Heart left ventricle (tissue), 16 donors: ENCODE measurements at regions not wholly inside any gene's neighbourhood (a gene's known extent, or its start where the extent isn't known, plus 50 kb on each side); places are given as distances from the start of the nearest gene placed in this dataset.
A peak's percentile ranks its signal among the peaks of the same experiment; 100 is the strongest.

Experiments used
- ATAC-seq, 4 donors: fragments of 200-7000 bp; cut with Tn5 transposase; one replicate each; pipeline ENCODE4 v1.9.1; 2020 to 2022; ENCODE audit warnings: moderate library complexity in 4 of 4, mild to moderate bottlenecking in 3 of 4, moderate number of reproducible peaks in 1 of 4
- DNase-seq, 5 donors: peaks; one replicate each; pipeline ENCODE4 v3.0.0-alpha.2; 2020
- H3K27ac ChIP-seq, 12 donors: fragments of 200-600 bp; sonication (generic) in 4 of 12; one replicate each; pipeline versions ENCODE4 v1.5.0 to v1.8.0; 2016 to 2022; ENCODE audit warnings: mild to moderate bottlenecking in 2 of 12
- H3K27me3 ChIP-seq, 9 donors: fragments of 200-600 bp; sonication (generic) in 2 of 9; one replicate each; pipeline versions ENCODE4 v1.5.1 to v1.8.0; 2016 to 2022; ENCODE audit warnings: mild to moderate bottlenecking in 3 of 9
- H3K36me3 ChIP-seq, 9 donors: fragments of 200-600 bp; sonication (generic) in 2 of 9; one replicate each; pipeline versions ENCODE4 v1.5.0 to v1.8.0; 2018 to 2022; ENCODE audit warnings: mild to moderate bottlenecking in 2 of 9
- H3K4me1 ChIP-seq, 12 donors: fragments of 200-600 bp; sonication (generic) in 4 of 12; one replicate each; pipeline versions ENCODE4 v1.5.0 to v1.8.0; 2016 to 2022; ENCODE audit warnings: mild to moderate bottlenecking in 3 of 12
- H3K4me3 ChIP-seq, 12 donors: fragments of 200-600 bp; sonication (generic) in 4 of 12; one replicate each; pipeline versions ENCODE4 v1.5.0 to v1.8.0; 2017 to 2022; ENCODE audit warnings: mild to moderate bottlenecking in 9 of 12, moderate library complexity in 4 of 12
- H3K9me3 ChIP-seq, 12 donors: fragments of 200-600 bp; sonication (generic) in 4 of 12; one replicate each; pipeline versions ENCODE4 v1.5.0 to v1.8.0; 2016 to 2022; ENCODE audit warnings: mild to moderate bottlenecking in 1 of 12
- POLR2A ChIP-seq, 2 donors: fragments of 450-650 bp; IDR thresholded peaks; one replicate each; pipeline ENCODE4 v1.6.1; 2017; ENCODE audit warnings: antibody characterized with exemption in 2 of 2, mild to moderate bottlenecking in 2 of 2, moderate library complexity in 2 of 2
- WGBS, 4 donors: extraction: QIAGEN DNeasy Blood & Tissue Kit in 2 of 4; methylation state at CpG; one replicate each; pipeline versions ENCODE4 v1.1.5 to v1.1.7; 2013 to 2018; 5-methylcytosine and 5-hydroxymethylcytosine counted together
- intact Hi-C, 10 donors: fragments of 100-400 bp; cut with DNase I; formaldehyde crosslinking; loops; one replicate each; pipeline versions ENCODE4 v1.11.1 to v1.14.2; 2022
- TF ChIP-seq, protein P1 (sequence below), 12 donors: fragments of 200-600 bp; sonication (generic) in 4 of 12; IDR thresholded peaks; one replicate each; pipeline versions ENCODE4 v1.5.0 to v1.8.0; 2018 to 2022; ENCODE audit warnings: antibody characterized with exemption in 12 of 12, mild to moderate bottlenecking in 5 of 12
- donor health status: ischemic (EF 13 %, LVEDD 7.1; RV severe dilation, severe dysfunction).
- donor health status: healthy with polysubstance abuse.
- donor health status: DM: no; HTN: yes; CAD: no.
- donor health status: DM: no; HTN: no; CAD: no.
- donor health status: ischemic (EF 25% LVEDD 6.9; RV normal size, moderate dysfunction).
- donor health status: ischemic (EF 25% LVEDD 5.7; RV mildly dilated, moderate dysfunction).
- donor health status: healthy.
- donor health status: DM: yes; HTN: yes; CAD: no.
- donor health status: ischemic (EF 35%, LVEDD 5.7; RV mildly dilated, moderate dysfunction).
- donor health status: nonischemic (EF 11% LVEDD 7.7; RV severe dilation, severe dysfunction).
- donor health status: DM: yes; HTN: yes; CAD: no.
- donor health status: PGD.
- donor health status: ischemic (EF 29% LVEDD 5.4; RV normal size, mild dysfunction).
- donor health status: nonischemic (EF 23%, LVEDD 6.1; RV moderate dilation, normal function).

DNA sequence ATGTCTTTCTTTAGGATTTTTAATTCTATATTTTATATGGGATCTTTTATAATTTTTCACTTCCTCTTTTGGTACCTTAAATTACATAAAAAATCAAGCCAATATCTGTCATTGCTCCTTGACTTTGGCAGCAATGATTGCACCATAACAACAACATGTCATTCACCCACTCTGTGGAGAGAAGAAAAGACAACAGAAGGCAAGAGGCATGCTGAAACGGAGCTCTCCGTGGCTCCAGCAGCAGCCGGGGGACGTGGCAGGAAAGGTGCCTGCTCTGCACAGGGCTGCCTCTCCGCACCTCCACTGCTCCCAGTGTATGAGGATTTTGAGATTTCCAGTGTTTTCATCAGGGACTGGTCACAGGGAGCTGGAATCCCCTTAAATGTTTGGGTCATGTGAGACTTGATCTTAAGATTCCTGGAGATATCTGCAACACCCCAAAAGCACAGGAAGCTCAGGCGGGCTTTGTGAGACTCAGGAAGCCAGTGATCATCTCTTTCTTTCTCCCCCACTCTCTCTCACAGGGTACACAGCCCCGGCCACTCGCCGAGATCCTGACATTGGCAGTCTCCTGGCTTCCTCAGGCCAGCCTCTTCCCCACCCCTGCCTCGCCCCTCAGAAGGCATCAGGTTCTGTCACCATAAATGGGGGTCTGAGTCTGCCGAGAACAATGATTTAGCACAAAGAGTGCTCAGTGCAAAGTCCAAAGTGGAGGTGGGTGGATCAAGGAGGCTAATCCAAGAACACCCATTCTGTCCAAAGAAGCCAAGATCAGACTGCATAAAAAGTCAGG lies 74.6 kb downstream of the ACTL7B start:
- Histone ChIP-seq H3K9me3 (no peaks in the 10 kb centered on the region), H3K27me3 (peaks cover 0 to 6% (median 0%) of the 10 kb centered on the region in 9 donors), H3K4me1 (peaks cover 0 to 39% (median 26%) of the 10 kb centered on the region in 12 donors), H3K36me3 (no peaks in the 10 kb centered on the region), H3K27ac (no peak overlapping the region), H3K4me3 (no peak overlapping the region)
- no peak for ATAC-seq
- TF ChIP-seq, protein P1, sequence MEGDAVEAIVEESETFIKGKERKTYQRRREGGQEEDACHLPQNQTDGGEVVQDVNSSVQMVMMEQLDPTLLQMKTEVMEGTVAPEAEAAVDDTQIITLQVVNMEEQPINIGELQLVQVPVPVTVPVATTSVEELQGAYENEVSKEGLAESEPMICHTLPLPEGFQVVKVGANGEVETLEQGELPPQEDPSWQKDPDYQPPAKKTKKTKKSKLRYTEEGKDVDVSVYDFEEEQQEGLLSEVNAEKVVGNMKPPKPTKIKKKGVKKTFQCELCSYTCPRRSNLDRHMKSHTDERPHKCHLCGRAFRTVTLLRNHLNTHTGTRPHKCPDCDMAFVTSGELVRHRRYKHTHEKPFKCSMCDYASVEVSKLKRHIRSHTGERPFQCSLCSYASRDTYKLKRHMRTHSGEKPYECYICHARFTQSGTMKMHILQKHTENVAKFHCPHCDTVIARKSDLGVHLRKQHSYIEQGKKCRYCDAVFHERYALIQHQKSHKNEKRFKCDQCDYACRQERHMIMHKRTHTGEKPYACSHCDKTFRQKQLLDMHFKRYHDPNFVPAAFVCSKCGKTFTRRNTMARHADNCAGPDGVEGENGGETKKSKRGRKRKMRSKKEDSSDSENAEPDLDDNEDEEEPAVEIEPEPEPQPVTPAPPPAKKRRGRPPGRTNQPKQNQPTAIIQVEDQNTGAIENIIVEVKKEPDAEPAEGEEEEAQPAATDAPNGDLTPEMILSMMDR (IDR thresholded peaks at IDR 0.05) = no peak
- no peak for TF ChIP-seq POLR2A (IDR thresholded peaks at IDR 0.05)
- no peak for DNase-seq
- WGBS, 4 donors = 45 to 52% (median 48%) methylated on average over 11 of the region's 11 CpGs
- intact Hi-C loops = no loop called here

DNA sequence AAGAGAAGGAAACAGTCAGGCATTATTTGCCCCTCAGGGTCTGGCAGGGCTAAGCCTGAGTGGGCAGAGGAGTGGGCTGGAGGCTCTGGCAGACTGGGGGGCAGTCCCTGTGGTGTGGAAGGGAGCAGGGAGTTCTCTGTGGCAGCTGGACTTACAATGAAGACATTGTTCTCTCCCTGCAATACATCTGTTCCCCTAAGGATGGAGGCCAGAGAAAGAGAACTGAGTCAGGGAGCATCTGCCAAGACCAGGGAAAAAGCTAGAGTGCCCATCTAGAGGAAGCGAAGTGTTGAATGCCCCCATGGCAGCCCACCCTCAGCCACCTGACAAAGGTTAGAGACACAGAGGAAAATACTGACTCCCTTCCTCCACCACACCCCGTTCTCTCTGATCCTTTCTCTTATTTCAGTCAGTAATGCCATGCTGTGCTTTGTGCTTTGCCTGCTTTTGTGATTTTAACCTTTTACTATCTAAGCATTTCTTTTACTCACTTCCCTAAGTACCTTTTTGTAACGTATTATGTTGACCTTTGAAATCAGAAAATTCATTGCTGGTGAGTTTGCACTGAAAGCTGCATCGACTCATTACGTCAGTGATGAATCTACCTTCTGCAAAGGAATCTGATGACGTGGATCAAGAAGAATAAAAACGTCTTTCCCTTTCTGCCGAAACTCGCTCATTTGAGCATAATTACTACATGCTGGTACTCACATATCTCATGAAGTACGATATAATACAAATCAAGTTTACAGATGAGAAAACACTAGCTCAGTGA lies 76.0 kb downstream of the ACTL7B start:
- Histone ChIP-seq H3K4me3 (no peak overlapping the region), H3K27ac (peak overlapping the region in 1 of 12 donors; percentile 11), H3K4me1 (peaks cover 0 to 39% (median 23%) of the 10 kb centered on the region in 12 donors), H3K36me3 (no peaks in the 10 kb centered on the region), H3K27me3 (peaks cover 0 to 6% (median 0%) of the 10 kb centered on the region in 9 donors), H3K9me3 (no peaks in the 10 kb centered on the region)
- WGBS, 4 donors = 86 to 92% (median 87%) methylated on average over 10 of the region's 10 CpGs
- DNase-seq = no peak
- intact Hi-C loops = no loop called here
- TF ChIP-seq, protein P1 (IDR thresholded peaks at IDR 0.05) = no peak
- no peak for TF ChIP-seq POLR2A (IDR thresholded peaks at IDR 0.05)
- ATAC-seq = no peak

- Histone ChIP-seq H3K9me3 (no peaks in the 10 kb centered on the region), H3K4me3 (no peak overlapping the region), H3K36me3 (no peaks in the 10 kb centered on the region), H3K27me3 (peaks cover 0 to 6% (median 0%) of the 10 kb centered on the region in 9 donors), H3K4me1 (peaks cover 0 to 21% (median 5%) of the 10 kb centered on the region in 12 donors), H3K27ac (no peak overlapping the region)
- intact Hi-C loops = no loop called here
- no peak for TF ChIP-seq POLR2A (IDR thresholded peaks at IDR 0.05)
- TF ChIP-seq, protein P1 (IDR thresholded peaks at IDR 0.05) = peak in 3 of 12 donors; percentile 4 to 8 (median 5)
- ATAC-seq (no peak), DNase-seq (no peak)
- WGBS, 4 donors = 53 to 63% (median 62%) methylated on average over 4 of the region's 4 CpGs
Observed at GRCh38 chr9:108776920-108777639, 78.7 kb downstream of the ACTL7B start.
